Panc1 (cell line): ENCODE measurements at regions not wholly inside any gene's neighbourhood (a gene's known extent, or its start where the extent isn't known, plus 50 kb on each side); places are given as distances from the start of the nearest gene placed in this dataset.

Experiments used
- ATAC-seq: fragments of 200-7000 bp; cut with Tn5 transposase; 2 replicates; pipeline ENCODE4 v1.9.1; 2020; ENCODE audit warnings: mild to moderate bottlenecking, moderate library complexity
- BruUV-seq: library from RNA; stranded (reverse); fragments of 400-500 nt; replicated peaks from 2 replicates; lab custom pipeline; 2021; lab: Mats Ljungman, UMichigan
- CTCF ChIA-PET: fragments of 300-600 bp; sonication (Branson Sonifier 250); formaldehyde crosslinking; loops from one replicate; lab custom pipeline; 2022; ENCODE audit warnings: antibody characterized with exemption; lab: Charles Lee
- POLR2A ChIA-PET: fragments of 300-600 bp; sonication (Branson Sonifier 250); formaldehyde crosslinking; loops from one replicate; lab custom pipeline; 2022; ENCODE audit warnings: antibody characterized with exemption; lab: Charles Lee
- DNase-seq: peaks from one replicate; pipeline ENCODE4 v3.0.0-alpha.2; 2010; ENCODE audit warnings: low read depth, low spot score
- H3K27ac ChIP-seq: 2 replicates; pipeline ENCODE4 v1.5.1; 2011; ENCODE audit warnings: mild to moderate bottlenecking, low read length, inconsistent platforms
- H3K27me3 ChIP-seq: fragments of 200-500 bp; sonication (Bioruptor generic); 2 replicates; pipeline ENCODE4 v1.6.0; 2014; ENCODE audit warnings: low read length, inconsistent platforms; ENCODE audit not compliant: control insufficient read depth, insufficient read depth
- H3K36me3 ChIP-seq: fragments of 200-500 bp; sonication (Bioruptor generic); 2 replicates; pipeline ENCODE4 v1.5.1; 2014; ENCODE audit warnings: inconsistent platforms, mild to moderate bottlenecking, low read length, moderate library complexity; ENCODE audit not compliant: control insufficient read depth, insufficient read depth
- H3K4me1 ChIP-seq: 2 replicates; pipeline ENCODE4 v1.5.1; 2011; ENCODE audit warnings: inconsistent platforms, mild to moderate bottlenecking, low read length, moderate library complexity; ENCODE audit not compliant: control insufficient read depth, insufficient read depth
- H3K4me3 ChIP-seq, 2 experiments: 2 replicates each; pipeline ENCODE4 v1.5.1; 2011 to 2012; ENCODE audit warnings: low read depth in 2 of 2, low read length in 2 of 2, mild to moderate bottlenecking in 2 of 2, inconsistent platforms in 1 of 2, moderate library complexity in 1 of 2
- H3K9me3 ChIP-seq: fragments of 200-500 bp; sonication (Bioruptor generic); 2 replicates; pipeline ENCODE4 v1.5.1; 2014; ENCODE audit warnings: low read depth, mild to moderate bottlenecking, inconsistent platforms, low read length, moderate library complexity; ENCODE audit not compliant: control insufficient read depth, insufficient read depth
- CTCF ChIP-seq: fragments of 450-650 bp; IDR thresholded peaks from 2 replicates; pipeline ENCODE4 v1.5.1; 2017; ENCODE audit warnings: mild to moderate bottlenecking
- POLR2AphosphoS5 ChIP-seq: IDR thresholded peaks from 2 replicates; pipeline ENCODE4 v1.6.1; 2012; ENCODE audit warnings: mild to moderate bottlenecking, low read depth, low read length, moderate library complexity
- REST ChIP-seq, 2 experiments: IDR thresholded peaks; 2 replicates each; pipeline ENCODE4 v1.6.1; 2011 to 2012; ENCODE audit warnings: low read depth in 2 of 2, control low read depth in 1 of 2, low read length in 1 of 2, mild to moderate bottlenecking in 1 of 2, moderate library complexity in 1 of 2; ENCODE audit not compliant: insufficient read depth in 1 of 2
- SIN3A ChIP-seq: IDR thresholded peaks from 2 replicates; pipeline ENCODE4 v1.6.1; 2012; ENCODE audit warnings: low read depth, mild to moderate bottlenecking, low read length, moderate library complexity, borderline replicate concordance; ENCODE audit not compliant: insufficient read depth
- TCF7L2 ChIP-seq: IDR thresholded peaks from 2 replicates; pipeline ENCODE4 v1.6.1; 2011; ENCODE audit warnings: mild to moderate bottlenecking, low read depth, low read length, inconsistent platforms
- in situ Hi-C: cut with HindIII; loops from 2 replicates; pipeline ENCODE4 v1.10.0; 2016; ENCODE audit warnings: low sequenced_read_pairs, low pct_unique_long_range_greater_than_20kb
- intact Hi-C: fragments of 100-400 bp; cut with micrococcal nuclease; formaldehyde crosslinking; loops from one replicate; pipeline ENCODE4 v1.10.0; 2022; ENCODE audit not compliant: unreplicated experiment

DNA sequence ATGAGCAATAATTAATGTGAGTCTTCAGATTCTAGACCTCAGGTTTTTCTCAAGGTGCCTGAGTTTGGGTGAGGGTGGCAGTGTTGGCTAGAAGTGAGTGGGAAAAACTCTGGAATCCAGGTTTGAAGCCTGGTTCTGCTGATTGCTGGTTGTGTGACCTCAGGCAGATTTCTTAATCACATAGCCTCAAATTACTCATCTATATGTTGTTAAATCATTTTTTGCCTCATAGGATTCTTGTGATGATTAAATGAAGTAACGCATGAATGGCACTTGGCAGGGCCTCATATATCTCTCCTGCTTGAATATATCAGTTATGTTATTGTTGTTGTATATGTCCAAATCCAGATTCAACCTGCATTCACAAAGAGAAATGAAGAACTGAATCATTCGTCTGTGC is 60.5 kb downstream of the NR2F2 start:
- no peaks in the 10 kb centered on the region for H3K27me3 ChIP-seq
- no peaks in the 10 kb centered on the region for H3K4me1 ChIP-seq
- TF ChIP-seq SIN3A = no peak
- no peak for TF ChIP-seq TCF7L2
- TF ChIP-seq REST (IDR thresholded peaks at IDR 0.05; ENCODE audit: insufficient read depth in 1 of 2, low read depth in 2 of 2, low read length in 1 of 2) = no peak
- TF ChIP-seq CTCF = no peak
- no peak for TF ChIP-seq POLR2AphosphoS5
- intact Hi-C loops = no loop called here
- in situ Hi-C loops = no loop called here
- H3K4me3 ChIP-seq = no peak overlapping the region
- DNase-seq = no peak
- no peaks in the 10 kb centered on the region for H3K9me3 ChIP-seq
- ATAC-seq = no peak
- POLR2A ChIA-PET = no interaction called here
- no peak overlapping the region for H3K27ac ChIP-seq
- CTCF ChIA-PET = interaction anchor here (0.6 kb wide), 1 partner anchor 1291 kb away, joined by 6 read pairs; no protein-coding TSS in a partner anchor
- no peaks in the 10 kb centered on the region for H3K36me3 ChIP-seq
- BruUV-seq = no TSS peak

- DNase-seq (no peak), ATAC-seq (no peak)
- TF ChIP-seq TCF7L2 (no peak), SIN3A (no peak), REST (IDR thresholded peaks at IDR 0.05; ENCODE audit: insufficient read depth in 1 of 2, low read depth in 2 of 2, low read length in 1 of 2) (no peak), CTCF (no peak), POLR2AphosphoS5 (no peak)
- BruUV-seq = no TSS peak
- in situ Hi-C loops = no loop called here
- Histone ChIP-seq H3K4me3 (no peak overlapping the region), H3K27me3 (no peaks in the 10 kb centered on the region), H3K27ac (no peak overlapping the region), H3K9me3 (no peaks in the 10 kb centered on the region), H3K4me1 (no peaks in the 10 kb centered on the region), H3K36me3 (no peaks in the 10 kb centered on the region)
- ChIA-PET CTCF (no interaction called here), POLR2A (no interaction called here)
- intact Hi-C loops = no loop called here
Observed at GRCh38 chr15:96392380-96393208, 62.1 kb downstream of the NR2F2 start.
